Stimulated activated CD8-positive, alpha-beta memory T cell treated with anti-CD3 and anti-CD28 coated beads, Interleukin-4, amount 100 ng/mL, for 24 hours (primary cell): ENCODE measurements at regions not wholly inside any gene's neighbourhood (a gene's known extent, or its start where the extent isn't known, plus 50 kb on each side); places are given as distances from the start of the nearest gene placed in this dataset.
"Not testable (repeated sequence)": the region's sequence is repeated elsewhere in the genome, so short reads cannot be mapped to it uniquely, and the experiment has no call there.

ENCODE experiments used
- DNase-seq: peaks from one replicate; pipeline ENCODE4 v3.0.0-alpha.2; 2020; ENCODE audit warnings: low read depth

DNA sequence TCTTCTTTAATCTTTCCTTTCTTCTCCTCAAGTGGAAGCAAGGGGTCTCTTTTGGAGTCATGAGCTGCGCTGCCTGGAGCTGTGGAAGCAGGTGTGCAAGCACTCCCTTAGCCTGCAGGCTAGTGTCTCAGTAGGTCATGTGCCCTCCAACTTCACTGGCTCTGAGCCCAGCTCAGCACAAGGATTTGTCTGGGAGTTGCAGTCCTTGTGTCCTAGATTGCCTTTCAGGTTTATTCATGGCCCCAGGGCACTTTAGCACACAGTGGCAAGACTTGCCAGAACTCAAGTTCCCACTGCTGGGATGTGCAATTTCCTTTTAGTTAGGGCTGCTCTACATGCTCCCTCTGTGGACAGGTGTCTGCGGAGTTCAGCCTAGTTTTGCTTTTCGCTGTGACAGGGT, 211.7 kb downstream of the LIG4 start:
- no peak for DNase-seq

DNA sequence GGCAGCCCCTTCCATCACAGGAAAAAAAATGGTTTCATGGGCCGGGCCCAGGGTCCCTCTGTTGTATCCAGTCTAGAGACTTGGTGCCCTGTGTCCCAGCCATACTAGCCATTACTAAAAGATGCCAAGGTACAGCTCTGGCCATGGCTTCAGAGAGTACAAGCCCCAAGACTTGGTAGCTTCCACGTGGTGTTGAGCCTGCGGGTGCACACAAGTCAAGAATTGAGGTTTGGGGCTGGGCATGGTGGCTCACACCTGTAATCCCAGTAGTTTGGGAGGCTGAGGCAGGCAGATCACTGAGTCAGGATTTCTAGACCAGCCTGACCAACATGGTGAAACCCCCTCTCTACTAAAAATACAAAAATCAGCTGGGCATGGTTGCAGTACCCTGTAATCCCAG, 214.3 kb downstream of the LIG4 start:
- no peak for DNase-seq

GRCh38 chr13:107999751-108000150, 215.6 kb downstream of the LIG4 start:
- DNase-seq = no peak

DNA sequence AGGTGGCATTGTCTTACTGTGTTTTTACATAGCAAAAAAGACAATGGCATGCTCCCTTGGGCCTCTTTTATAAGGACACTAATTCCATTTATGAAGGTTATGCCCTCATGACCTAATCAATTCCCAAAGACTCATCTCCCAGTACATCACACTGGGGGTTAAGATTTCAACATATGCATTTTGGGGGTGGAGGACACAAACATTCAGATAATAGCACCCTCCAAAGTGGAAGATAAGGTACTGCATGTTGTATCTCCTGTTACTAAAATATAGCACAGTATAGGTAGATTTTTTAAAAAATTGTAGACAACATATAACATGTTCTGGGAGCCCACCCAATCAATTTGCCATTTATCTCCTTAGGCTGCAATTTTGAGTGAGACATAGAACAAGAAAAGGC, 221.2 kb downstream of the LIG4 start:
- no peak for DNase-seq

DNA sequence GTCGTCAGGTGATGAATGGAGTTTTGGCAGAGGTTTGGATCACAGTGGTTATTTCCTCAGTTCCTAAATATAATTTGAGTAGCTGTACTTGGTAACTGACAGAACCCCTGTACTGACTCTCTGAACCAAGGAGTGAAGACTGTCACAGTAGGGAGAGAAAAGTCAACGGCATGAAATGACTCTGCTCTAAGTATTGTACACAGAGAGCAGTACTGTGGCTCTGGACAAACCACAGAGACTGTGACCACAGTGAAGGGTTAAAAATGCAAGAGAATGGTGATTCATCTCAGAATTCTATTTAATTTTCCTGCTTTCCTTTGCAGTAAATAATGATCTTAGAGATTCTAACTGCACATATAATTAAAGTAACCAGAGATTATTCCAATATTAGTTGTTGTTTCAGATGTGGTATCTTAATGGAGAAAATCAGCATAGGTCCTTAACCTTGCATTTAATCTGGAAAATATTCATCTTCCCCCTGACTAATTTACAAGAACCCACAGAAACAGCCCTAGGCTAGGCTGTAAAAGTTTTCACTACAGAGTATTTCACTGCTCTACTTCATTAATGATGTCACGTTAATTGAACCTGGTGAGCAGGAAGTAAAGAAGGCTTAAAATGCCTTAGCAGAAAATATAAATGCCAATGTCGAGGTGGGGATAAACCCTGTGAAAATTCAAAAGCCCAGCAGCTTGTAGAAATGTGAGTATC, 221.9 kb downstream of the LIG4 start:
- no peak for DNase-seq

- DNase-seq = no peak
Observed at GRCh38 chr13:107992542-107992941, 222.8 kb downstream of the LIG4 start.

DNA sequence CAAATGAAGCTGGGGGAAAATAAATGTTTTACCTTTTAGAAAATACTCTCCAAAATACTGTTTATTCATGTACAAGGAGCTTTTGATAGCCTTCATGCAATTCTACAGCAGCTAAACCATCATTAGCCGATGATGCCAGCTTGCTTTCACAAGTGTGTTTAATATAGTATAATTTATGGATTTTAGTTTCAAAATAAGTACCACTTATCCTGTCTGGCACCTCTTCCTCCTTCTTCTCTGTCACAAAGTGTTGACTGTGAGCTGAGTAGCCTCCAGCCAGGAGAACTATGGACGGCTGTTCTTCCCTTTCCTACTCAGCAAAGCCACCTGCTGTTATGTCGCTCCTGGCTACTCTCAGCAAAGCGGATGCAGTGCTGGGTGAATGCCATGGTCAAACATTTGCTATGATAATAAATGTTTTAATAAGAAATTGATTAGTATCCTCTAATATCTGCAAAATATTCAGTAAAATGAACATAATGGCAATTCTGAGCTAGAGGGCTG, 238.2 kb downstream of the LIG4 start:
- no peak for DNase-seq

DNA sequence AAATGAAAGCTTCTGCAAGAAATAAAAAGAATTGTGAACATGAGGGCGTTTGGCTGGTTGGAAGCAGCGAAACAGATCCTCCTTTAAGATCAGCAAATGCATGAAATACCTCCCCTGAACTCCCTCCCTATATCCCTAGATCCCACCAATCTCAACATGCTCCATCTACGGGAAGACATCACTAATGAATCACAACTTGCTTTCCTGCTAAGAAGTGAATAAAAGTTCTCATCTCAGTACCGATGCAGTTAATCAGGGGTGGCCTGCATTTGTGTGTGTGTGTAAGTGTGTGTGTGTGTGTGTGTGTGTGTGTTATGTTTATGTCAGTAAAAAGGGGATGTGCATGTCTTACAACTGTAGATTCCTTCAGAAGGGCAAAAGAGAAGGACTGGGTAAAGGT, 238.7 kb downstream of the LIG4 start:
- no peak for DNase-seq

- no peak for DNase-seq
Observed at GRCh38 chr13:107974409-107974808, 240.9 kb downstream of the LIG4 start.

DNA sequence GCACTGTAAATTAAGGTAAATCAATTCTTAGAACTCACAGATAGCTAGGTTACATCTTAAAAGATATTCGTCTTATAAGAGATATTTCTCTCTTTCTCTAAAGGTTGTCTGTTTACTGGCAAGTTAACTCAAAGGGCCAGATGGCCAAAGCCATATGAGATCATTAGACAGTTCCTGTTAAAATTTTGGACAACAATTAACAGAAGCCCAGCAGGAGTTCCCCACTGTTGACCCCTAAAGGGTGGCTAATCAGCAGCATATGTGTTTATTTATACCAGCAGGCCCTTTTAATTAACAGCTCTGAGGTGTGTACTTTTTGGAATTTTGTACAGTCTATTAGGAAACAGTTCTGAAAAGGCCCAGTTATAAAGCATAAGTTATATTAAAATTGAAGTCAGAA, 245.8 kb downstream of the LIG4 start:
- no peak for DNase-seq

DNA sequence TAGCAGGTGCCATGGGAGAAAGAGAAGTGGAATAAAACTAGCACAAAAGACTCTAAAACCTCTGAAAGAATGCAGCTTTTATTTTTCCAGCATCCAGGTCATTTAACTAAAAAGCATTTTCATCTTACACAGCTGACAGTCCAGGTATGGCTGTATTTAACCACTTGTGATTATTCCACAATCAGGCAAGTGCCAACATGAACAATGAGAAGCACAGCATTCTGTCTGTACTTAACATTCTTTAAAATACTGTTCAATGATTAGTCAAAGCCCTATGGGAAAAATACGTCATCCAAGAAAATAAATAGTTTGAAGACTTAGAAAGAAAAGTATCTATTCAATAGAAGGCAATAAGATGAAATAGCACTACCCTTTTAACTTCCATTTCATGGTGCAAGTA, 246.9 kb downstream of the LIG4 start:
- no peak for DNase-seq

- DNase-seq = no peak
Observed at GRCh38 chr13:107964395-107964794, 250.9 kb downstream of the LIG4 start.

DNA sequence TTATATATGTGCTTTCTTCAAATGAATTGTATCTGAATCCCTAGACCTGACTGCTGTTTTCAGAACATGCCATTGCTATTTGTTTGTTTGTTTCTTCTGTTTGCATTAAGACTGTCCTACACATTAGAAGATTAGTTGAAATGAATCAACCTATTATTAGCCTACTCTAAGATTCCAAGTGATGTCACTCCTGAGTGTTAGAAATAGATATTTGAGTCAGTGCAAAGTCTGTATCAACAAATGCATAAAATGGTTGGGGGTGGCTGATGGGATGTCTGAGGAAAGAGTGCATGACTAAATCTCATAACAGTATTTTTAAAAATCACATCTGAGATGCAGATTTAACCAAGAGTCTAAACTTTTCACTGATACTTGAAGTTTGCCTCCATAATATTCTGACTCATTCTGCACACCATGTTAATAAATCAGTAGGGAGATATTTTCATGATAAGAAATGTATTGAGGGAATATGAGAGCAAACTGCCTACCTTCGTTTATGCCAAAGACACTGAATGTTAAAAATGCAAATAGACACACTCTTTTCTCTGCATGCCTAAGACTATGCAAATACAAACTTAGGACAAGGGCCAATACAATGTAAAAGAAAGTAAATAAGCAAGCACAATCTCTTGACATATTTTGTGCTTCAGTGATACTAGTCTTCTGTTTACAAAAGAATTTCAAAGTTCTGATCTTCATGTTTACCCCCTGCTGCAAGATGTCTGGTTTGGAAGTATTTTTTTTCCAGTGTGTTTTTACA, 253.3 kb downstream of the LIG4 start:
- DNase-seq = no peak

DNA sequence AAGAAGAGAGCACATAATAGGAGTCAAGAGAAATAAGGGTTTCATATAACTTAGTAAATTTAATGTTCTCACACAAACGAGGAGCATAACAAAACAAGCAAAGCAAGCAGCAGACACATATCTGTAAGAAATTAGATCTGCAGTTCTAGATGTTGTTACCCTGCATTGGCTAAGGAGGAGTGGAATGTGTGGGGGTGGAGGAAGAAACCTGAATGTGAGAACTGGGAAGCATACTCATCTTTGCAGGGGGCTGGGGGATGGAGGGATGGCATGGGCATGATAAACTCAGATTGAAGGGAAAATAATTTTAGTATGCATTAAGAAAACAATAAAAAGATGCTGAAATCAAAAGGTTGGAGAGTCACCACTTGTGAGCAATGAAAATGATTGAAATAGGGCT, 255.0 kb downstream of the LIG4 start:
- no peak for DNase-seq

DNA sequence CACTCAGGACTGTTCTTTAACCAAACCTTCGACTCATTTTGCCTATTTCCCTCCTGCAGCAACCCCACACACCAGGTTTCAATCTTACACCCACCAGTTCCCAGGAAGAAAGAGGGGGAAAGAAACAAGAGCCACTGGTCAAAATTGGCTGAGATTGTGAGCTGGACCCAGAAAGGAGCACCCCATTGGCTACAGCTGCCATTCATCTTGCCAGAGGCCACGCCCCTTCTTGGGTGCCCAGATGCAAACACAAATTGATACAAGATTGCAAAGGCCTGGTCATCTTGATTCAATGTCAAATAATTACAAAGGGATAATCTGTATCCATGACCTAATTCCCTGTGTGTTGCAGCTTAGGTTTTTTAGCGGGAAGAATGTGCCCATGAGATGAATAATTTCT, 258.4 kb downstream of the LIG4 start:
- DNase-seq = no peak

- DNase-seq = no peak
Observed at GRCh38 chr13:107942030-107942617, 273.2 kb downstream of the LIG4 start.

DNA sequence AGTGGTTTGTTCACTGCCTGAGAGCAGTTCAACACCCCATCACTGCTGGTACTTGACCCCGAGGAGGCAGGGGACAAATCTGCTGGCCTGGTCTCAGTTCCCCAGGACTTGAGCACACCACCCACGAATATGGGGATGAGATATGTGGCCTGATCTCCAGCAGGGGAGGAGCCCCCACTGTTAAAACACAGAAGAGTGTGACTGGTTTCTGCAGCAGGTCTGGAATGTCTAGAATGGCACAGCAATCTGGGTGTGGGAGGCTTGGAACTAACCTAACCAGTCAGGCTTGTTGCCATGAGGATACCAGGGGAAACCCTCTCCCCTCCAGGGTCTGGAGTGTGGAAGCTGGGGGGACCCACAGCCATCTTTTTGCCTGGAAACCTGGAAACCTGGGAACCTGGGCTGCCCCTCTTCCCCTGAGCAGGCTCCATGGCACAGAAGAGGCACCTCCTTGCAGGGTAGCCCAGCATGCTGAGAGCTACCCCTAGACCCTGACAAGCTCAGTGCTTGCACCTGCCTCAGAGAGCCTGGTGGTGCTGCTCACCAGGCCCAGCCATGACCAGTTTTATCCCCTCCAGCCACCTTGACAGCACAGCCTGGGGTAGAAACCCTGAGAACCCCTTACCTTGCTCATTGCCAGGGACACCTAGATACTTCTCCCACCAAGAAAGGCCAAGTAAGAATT, 273.8 kb downstream of the LIG4 start:
- no peak for DNase-seq

DNA sequence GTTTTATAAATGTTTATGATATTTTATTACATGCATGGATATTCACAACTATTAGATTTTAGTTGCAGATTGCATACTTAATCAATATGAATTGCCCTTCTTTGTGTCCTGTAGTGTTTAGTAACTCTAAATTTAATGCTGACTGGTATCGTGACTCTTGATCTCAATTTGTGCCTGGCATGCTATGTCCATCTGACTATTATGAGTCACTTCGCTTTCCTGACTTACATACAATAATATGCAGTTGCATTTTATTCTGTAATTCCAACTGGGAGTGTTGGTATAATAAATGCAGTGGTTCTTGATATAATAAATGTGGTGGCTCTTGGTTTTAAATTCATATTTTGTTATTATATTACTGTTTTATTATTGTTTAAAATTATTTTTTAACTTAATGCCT, 277.5 kb downstream of the LIG4 start:
- no peak for DNase-seq

GRCh38 chr13:107931056-107931455, 284.3 kb downstream of the LIG4 start:
- DNase-seq = no peak

- DNase-seq = no peak
Observed at GRCh38 chr13:107928762-107929161, 286.6 kb downstream of the LIG4 start.

DNA sequence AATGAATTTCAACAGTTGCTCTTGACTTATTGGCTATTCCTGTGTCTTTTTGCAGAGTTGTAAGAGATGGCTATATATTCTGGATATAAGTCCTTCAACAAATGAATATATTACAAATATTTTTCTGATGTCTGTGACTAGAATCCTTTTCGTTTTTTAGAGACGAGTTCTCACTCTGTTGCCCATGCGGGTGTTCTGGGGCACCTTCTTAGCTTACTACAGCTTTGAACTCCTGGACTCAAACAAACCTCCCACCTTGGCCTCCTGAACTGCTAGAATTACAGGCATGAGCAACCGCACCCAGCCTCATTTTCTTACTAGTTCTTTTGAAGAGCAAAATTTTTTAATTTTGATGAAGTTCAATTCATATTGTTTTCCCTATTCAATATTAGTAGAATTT, 287.8 kb downstream of the LIG4 start:
- DNase-seq = no peak

GRCh38 chr13:107926515-107926914, 288.8 kb downstream of the LIG4 start:
- not testable (repeated sequence) for DNase-seq

DNA sequence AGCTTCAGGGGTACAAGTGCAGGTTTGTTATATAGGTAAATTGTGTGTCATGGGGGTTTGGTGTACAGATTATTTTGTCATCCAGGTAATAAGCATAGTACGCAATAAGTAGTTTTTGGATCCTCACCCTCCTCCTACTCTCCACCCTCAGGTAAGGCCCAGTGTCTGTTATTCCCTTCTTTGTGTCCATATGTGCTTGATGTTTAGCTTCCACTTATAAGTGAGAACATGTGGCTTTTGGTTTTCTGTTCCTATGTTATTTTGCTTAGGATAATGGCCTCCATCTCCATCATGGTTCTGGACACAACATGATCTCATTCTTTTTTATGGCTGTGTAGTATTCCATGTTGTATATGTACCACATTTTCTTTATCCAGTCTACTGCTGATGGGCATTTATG, 298.4 kb downstream of the LIG4 start:
- not testable (repeated sequence) for DNase-seq
